ENCODE measurements at regions not wholly inside any gene's neighbourhood (a gene's known extent, or its start where the extent isn't known, plus 50 kb on each side); places are given as distances from the start of the nearest gene placed in this dataset.
"Not testable (repeated sequence)": the region's sequence is repeated elsewhere in the genome, so short reads cannot be mapped to it uniquely, and the experiment has no call there.

DNA sequence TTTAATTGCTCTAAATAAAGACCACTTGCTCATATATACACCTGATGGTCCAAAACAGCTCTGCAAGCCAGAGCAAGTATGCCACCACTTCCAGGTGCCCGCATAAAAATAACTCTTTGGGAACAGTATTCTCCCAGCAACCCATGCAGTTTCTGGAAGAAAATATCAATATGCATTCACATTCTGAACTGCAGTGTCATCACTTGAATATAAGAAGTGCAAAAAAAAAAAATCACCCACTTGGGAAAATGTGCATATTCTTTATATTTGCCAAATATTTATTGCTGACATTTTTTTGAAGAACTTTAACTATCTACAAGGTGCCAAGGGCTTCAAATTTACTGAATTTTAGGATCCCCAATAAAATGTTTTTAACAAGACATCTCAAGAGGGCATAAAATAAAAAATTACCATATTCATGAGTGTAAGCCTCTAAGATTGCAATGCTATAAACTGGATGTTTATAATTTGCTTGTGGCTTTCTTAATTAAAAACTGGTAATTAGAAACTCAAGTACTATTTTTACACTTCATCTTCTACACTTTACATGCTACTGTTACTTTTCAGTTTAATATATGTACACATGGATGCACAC is 360.6 kb upstream of the HNRNPA3 start:
- DNase-seq (ENCODE audit: low read depth): no peak

DNA sequence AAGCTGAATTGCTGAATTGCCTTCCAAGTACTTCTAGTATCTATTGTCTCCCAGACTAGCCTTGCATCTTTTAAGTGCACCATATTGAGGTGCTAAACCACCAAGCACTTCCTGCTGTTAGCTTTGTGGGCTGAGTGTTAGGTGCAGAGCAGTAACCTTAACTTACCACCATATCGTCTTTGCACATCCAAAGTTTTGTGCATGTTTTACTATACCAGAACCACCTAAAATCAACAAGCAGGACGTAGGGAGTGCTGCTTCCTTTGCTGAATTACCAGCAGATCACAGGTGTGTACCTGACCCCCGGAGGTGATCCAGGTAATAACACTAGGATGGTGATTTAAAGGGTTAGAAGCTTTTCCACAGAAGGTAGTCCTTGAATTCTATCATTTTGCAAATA is 359.9 kb upstream of the HNRNPA3 start:
- no peak for DNase-seq (ENCODE audit: low read depth)

DNA sequence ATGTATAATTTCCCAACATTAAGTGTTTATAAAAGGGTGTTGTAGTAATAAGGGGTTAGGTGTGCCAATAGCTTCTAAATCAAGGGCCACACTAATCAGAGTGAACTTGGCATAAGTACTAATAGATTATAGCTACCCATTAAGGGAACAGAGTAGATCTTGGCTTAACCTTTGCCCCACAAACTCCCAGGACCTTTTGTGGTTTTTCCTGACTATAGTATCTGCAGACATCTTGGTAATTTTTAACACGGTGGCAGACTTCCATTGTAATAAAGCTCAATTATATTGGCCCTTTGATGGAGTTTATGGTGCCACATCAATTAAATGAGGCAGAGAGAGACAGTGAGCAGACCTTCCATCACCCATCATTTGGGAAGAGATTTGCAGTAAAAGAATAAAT is 358.5 kb upstream of the HNRNPA3 start:
- DNase-seq (ENCODE audit: low read depth): no peak

DNA sequence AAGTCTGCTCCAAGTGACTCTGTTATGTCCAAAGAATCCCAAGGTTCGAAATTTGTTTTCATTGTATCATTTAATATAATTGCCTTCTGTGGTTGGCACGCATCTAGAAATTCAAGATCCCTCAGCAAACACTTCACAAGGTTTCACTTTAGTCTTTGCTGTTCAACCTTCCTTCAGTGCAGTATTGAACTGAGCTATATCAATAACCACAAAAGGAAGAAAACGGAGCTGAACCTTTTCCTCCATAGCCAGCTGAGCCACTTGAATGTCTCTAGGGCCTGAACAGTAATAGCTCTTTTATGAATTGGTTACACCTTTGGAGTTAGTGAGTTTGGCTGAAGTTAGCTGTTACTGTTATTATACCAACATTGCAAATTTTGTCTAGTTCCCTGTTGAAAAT is 357.7 kb upstream of the HNRNPA3 start:
- no peak for DNase-seq (ENCODE audit: low read depth)

DNA sequence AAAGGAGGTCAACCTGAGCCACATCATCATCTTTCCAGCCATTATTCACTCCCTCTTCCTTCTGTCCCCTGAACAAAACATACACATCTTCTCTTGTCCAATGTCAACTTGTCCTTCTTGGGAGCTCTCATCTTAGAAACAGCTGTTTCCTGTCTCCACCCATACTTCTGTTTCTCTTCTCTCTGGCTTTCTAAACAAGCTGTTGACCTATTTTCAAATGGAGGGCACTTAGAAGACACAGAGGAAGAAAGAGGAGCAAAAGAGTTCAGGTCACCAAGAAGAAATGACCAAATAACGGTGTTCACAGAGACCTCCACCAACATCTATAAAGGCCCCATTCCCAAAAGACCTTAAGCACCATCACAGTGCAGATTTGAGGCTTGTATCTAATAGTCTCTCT is 355.9 kb upstream of the HNRNPA3 start:
- DNase-seq (ENCODE audit: low read depth): no peak

DNA sequence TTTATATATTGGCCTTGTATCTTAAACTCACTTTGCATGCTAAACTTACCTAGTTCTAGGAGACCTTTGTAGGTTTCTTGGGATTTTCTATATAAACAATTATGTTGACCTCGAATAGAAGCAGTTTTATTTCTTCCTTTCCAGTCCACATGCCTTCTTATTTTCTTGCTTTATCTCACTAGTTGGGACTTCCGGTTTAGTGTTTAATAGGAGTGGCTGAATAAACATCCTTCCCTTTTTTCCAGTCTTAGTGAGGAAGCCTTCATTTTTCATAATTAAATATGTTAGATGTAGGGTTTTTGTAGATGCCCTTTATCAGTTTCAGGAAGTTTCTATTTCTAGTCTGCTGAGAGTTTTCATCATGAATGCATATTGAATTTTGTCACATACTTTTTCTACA is 347.3 kb upstream of the HNRNPA3 start:
- DNase-seq (ENCODE audit: low read depth): no peak

DNA sequence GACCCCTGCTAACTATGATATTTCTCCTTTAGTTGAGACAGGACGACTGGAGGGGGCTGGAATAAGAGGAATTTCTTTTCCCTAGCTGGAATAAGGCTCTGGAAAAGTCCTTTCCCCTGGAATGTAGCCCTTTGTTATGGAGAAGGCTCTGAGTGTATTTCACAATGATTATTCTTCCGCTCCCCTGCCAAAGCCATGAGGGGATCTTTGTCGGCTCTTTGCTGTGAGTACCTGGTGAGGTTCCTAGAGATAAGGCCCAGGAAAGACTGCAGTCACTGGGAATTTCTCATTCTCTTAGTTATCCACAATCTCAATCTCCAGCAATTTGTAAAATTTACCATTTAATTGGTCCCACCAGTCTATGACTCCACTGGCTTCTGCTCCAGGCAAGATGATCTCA is 340.2 kb upstream of the HNRNPA3 start:
- no peak for DNase-seq (ENCODE audit: low read depth)

DNA sequence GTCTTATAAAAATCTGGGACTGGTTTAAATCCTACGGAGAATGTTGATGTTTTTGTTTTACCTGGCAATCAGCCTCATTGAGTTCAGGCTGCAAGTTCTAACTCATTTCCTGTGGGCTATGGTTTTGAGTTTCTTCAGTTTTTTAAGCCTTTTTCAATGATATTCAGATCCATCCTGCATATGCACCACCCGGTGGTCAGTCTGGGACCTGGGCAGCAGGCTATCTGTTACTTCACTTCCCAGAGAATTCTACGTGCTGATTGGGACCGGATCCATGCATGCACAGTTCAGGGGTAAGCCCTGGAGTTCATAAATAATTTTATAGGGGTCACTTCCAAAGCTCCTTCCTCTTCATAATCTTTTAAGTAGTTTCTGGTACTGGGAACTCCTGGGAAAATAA is 339.2 kb upstream of the HNRNPA3 start:
- no peak for DNase-seq (ENCODE audit: low read depth)

DNA sequence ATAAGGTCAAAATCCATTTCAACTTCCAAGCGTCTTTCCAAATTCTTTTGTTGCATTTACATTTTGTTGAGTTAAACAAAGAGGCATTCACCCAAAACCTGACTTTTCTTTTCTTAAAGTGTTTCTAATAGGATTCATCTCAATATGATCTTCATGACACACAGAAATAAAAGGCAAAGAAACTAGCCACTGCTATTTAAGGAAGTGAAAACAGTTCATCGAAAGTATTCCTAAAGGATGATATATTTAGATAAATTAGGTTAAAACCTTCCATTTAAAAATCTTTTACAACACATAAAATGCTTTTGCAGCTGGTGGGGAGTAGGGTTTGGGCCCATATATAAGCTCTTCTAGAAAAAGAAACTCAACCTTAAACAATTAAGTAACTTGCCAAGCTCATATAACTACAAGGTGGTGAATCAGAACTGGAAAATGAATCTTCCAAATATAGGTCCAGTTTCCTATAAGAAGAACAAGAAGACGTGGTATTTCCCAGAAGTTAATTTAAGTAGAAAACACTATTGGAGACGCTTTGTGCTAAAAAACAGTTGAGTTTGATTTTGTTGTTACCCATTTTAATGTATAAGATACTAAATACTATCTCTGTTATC is 336.0 kb upstream of the HNRNPA3 start:
- no peak for DNase-seq (ENCODE audit: low read depth)

DNA sequence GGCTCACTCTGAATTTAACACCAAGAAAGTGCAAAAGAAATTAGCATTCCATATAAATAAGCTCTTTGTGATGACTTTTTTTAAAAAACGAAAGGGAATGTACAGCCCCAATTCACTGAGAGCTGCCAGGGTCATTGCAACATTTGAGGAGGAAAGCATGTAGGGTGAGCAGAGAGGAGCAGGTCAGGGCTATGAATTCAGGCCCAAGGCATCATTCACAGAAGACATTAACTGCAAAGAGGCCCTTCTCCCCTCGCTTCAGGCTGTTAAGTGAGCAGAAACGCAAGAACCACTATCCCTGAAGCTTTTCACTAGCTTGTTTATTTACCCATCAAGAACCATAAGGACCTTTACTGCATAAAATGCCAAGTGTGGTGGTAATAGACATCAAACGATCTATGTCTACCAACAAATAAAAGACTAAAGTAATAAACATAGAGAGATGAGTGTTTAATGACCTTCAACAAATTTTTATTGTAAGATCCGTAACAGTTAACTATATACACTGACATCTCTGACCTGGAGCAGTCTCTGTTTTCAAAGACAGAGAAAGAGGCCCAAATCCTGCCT is 333.1 kb upstream of the HNRNPA3 start:
- no peak for DNase-seq (ENCODE audit: low read depth)

DNA sequence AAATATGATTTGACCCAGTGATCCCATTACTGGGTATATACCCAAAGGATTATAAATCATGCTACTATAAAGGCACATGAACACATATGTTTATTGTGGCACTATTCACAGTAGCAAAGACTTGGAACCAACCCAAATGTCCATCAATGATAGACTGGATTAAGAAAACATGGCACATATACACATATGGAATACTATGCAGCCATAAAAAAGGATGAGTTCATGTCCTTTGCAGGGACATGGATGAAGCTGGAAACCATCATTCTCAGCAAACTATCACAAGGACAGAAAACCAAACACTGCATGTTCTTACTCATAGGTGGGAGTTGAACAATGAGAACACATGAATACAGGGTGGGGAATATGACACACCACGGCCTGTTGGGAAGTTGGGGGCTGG is 330.5 kb upstream of the HNRNPA3 start:
- DNase-seq (ENCODE audit: low read depth): not testable (repeated sequence)

DNA sequence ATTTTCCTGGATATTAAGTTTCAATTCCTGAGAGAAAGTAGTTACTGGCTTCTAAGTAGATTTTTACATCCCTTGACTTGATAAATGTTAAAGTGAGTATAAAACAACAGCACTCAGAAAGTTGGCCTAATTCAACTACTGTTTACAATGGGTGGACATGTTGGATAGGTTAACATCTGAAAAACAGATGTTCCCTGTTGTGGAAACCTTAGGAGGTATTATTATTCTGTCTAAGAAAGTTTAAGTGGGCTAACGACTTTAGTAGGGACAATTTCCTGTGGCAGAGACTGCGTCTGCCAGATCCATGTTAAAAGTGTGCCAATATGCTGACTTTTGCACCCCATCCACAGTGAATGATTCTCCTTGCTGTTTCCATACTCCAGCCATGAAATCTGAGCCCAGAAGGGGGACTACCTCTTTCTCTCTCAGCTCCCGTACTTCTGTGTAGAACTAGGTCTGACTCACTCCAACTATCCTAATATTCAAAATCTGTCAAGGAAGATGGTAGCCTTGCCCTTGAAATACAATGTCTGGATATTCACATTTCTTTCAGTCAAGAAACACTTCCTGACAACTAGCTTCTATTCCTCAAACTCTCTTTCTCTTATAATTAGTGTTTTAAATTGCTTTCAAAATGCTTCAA is 327.5 kb upstream of the HNRNPA3 start:
- DNase-seq (ENCODE audit: low read depth): no peak

DNA sequence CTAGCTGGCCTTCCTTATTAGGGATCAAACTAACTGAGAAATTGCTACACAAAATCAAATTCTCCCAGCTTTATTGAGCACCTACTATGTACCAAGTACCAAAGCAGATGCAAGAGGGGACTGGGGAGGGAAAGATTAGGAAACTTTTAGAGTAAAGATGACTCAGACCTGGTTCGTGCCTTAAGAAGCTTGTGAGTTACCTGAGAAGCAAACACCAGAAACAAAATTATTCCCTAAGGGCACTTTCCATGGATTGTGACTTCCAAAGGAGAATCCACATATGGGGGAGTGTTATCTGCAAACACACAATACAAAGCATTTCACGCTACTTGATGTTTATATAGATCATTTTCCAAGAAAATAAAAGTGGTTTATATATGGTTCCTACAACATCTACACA is 326.9 kb upstream of the HNRNPA3 start:
- DNase-seq (ENCODE audit: low read depth): no peak

DNA sequence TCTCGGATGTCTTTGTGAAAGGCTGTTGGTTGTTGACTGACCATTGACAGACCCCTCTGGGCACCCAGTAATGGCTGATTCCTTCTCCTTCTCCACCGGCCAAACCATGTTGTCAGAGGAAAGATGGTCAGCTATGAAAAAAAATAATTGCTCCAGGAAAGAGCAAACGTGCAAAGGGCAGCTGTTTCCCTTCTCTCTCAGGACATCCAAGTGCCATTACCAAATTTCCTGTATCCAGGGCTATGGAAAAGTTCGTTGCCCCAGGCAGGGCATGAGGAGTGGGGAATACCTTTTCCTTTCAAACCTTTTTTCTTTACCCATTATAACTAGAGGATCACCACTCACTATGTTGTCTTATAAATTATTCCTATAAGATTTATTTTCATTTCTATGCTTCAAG is 321.5 kb upstream of the HNRNPA3 start:
- no peak for DNase-seq (ENCODE audit: low read depth)

DNA sequence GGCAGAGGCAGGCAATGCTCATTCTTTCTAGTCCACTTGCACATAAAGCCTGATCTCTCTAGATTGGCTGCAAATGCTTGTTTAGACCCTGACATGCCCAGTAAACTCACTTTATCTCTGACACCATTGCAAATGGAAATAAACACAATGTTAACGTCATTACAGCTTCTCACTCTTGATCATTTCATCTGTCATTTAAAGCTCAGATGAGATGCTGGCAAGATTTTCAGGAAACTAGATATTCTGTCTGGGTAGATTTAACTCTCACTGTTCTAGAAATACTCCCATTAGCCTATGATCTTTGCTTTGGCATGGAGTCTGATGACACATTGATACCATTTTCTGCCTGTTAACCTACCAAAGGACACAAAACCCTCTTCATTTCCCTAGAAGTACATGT is 320.7 kb upstream of the HNRNPA3 start:
- DNase-seq (ENCODE audit: low read depth): no peak

DNA sequence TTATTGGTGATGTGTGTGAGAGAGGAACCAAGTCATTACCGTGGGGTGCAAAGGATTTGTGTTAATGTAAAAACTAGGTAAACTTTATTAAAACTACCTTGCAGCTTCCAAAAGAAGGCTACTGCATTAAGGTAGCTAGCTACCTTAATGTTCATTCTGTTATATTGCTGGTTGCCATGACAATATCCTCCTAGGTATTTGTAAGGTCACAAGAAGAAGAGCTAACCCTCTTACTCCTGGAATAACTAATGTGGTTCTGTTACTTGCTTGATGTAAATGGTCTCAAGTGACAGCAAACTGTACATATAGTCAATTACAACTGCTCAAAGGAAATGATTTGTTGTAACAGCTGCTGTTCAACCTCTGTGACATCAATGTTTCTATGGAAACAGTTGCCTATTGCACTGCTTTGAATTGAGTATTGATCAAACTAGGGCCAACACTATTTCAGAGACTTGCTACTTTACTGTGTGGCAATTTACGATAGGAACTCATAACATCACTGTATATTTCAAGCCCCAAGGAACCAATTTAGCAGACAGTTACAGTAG is 319.8 kb upstream of the HNRNPA3 start:
- DNase-seq (ENCODE audit: low read depth): no peak

DNA sequence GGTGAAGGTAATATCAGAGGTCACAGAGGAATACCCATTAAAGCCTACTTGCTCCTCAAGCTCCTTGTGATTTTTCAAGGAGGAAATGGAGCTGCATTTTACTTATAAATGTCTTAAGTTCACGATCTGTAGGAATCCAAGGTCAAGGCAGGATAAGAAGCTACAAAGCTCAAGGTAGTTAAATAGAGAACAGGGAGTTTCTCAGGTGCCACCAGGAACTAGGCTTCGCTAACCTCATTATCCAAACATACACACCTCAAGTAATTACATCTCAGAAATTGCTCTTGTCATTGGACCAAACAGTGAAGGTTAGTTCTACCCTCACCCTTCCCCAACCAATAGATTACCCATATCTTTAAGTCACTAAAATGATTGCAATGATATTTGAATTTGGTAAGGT is 317.4 kb upstream of the HNRNPA3 start:
- no peak for DNase-seq (ENCODE audit: low read depth)

DNA sequence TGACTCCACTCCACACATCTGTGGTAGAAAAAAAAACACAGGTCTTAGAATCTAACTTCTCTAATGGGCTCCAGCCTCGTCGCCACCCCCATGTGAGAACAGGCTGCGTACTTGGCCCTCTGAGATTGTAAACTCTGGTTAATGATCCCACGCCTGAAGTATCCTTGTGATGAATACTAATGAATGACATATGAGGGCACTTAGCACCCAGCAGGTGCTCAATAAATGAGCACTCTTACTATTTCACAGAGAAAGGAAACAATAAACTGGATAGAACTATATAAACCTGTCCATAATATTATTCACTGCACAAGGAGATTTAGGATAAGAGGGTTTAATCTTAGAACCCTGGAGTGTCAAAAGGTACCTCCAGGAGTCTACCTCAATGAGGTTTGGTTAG is 310.1 kb upstream of the HNRNPA3 start:
- no peak for DNase-seq (ENCODE audit: low read depth)

DNA sequence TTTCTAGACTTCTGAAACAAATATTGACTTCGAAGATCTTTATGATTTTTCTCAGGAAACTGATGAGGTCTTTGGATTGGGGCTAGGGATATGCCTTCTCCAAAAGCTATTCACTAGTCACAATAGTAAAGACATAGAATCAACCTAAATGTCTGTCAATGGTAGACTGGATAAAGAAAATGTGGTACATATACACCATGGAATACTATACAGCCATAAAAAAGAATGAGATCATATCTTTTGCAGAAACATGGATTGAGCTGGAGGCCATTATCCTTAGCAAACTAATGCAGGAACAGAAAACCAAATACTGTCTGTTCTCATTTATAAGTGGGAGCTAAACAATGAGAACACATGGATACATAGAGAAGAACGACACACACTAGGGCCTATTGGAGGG is 308.5 kb upstream of the HNRNPA3 start:
- not testable (repeated sequence) for DNase-seq (ENCODE audit: low read depth)

DNA sequence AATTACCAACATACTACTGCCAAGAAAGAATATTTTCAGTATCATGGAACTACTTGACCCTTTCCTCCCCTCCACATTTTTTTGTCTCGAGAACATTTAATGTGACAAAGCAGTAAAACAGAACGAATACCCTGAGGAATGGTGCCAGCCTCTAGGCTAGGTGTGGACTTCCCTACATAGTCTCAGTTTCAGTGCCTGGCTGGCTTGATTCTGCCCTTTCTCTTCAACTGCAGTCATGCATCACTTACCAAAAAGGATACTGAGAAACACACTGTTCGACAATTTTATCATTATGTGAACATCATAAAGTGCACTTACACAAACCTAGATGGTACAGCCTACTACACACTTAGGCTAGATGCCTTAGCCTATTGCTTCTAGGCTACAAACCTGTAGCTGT is 305.3 kb upstream of the HNRNPA3 start:
- DNase-seq (ENCODE audit: low read depth): no peak

DNA sequence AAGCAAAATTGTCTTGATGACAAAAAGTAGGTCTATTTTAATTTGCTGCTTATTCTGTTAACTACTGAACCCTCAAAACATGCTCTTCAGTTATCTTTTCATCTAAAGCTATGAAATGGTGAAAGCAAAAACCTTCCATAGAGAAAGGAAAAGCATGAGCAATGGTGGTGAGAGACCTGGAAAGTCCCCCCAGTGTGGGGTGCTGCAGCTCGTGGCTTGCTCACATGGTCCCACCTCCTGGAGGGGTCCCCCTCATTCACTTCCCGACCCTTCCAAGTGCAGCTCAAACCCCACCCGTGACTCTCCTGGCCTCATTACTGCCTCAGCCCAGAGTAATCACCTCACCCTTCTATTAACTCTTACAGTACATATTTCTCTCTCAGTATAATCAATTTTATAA is 301.8 kb upstream of the HNRNPA3 start:
- DNase-seq (ENCODE audit: low read depth): no peak

DNA sequence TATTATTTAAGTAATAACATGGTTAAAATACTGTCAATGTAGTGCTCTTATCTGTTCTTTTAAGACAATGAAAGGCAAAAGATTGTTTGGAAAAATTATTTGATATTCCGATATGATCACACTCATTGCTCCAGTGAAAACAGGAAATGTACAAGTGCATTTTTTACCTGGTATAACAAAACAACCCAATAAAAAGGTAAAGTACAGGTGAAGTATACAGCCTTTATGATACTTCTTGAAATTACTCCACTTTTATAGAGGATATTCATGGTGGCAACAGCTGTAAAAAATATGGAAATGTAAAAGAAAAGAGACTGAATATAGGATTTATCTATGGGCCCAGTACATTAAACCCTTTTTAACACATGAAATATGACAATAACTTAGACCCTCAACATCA is 298.6 kb upstream of the HNRNPA3 start:
- no peak for DNase-seq (ENCODE audit: low read depth)

DNA sequence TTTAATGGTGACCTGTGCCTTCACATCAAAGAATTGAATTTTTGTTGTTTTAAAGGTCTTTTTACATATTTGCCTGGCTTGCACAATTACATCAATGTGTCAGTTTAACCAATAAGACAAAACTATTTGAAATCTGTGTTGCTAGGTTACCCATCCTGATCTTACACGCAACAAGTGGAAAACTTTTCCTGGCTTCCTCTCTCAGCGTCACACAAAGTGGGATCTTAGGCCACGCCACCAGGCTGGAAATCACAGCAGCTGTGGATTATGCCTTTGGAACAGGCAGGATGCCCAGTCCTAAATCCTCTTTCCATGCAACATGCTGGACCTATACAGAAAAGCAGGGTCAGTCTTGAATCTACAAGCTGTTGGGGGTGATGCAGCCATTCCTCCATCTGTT is 298.2 kb upstream of the HNRNPA3 start:
- no peak for DNase-seq (ENCODE audit: low read depth)

All from Daoy (cell line).